Fibroblast of skin of right quadriceps (primary cell): ENCODE measurements at regions not wholly inside any gene's neighbourhood (a gene's known extent, or its start where the extent isn't known, plus 50 kb on each side); places are given as distances from the start of the nearest gene placed in this dataset.

Experiments
- DNase-seq: peaks from one replicate; pipeline ENCODE4 v3.0.0-alpha.2; 2013

GRCh38 chr10:56698506-56698905 lies 337.4 kb upstream of the ZWINT start:
- DNase-seq: no peak

GRCh38 chr10:56679578-56679977 lies 318.5 kb upstream of the ZWINT start:
- DNase-seq: no peak

GRCh38 chr10:56662765-56663447 lies 301.8 kb upstream of the ZWINT start:
- DNase-seq: no peak

GRCh38 chr10:56653289-56653688 lies 292.2 kb upstream of the ZWINT start:
- no peak for DNase-seq

- DNase-seq: no peak
Observed at GRCh38 chr10:56646329-56647111, 285.5 kb upstream of the ZWINT start.

- DNase-seq: no peak
Observed at GRCh38 chr10:56633876-56634452, 272.9 kb upstream of the ZWINT start.

- DNase-seq: no peak
Observed at GRCh38 chr10:56632537-56632936, 271.5 kb upstream of the ZWINT start.

- DNase-seq: no peak
Observed at GRCh38 chr10:56624082-56624481, 263.0 kb upstream of the ZWINT start.

GRCh38 chr10:56623064-56623463 lies 262.0 kb upstream of the ZWINT start:
- no peak for DNase-seq

- no peak for DNase-seq
Observed at GRCh38 chr10:56622335-56622973, 261.4 kb upstream of the ZWINT start.

- no peak for DNase-seq
Observed at GRCh38 chr10:56606202-56606601, 245.1 kb upstream of the ZWINT start.

GRCh38 chr10:56605051-56605450 lies 244.0 kb upstream of the ZWINT start:
- DNase-seq: no peak

GRCh38 chr10:56604624-56605023 lies 243.6 kb upstream of the ZWINT start:
- no peak for DNase-seq

- no peak for DNase-seq
Observed at GRCh38 chr10:56599201-56599600, 238.1 kb upstream of the ZWINT start.

GRCh38 chr10:56596257-56596656 lies 235.2 kb upstream of the ZWINT start:
- no peak for DNase-seq

- no peak for DNase-seq
Observed at GRCh38 chr10:56593120-56593519, 232.1 kb upstream of the ZWINT start.

- no peak for DNase-seq
Observed at GRCh38 chr10:56586461-56586891, 225.4 kb upstream of the ZWINT start.

- no peak for DNase-seq
Observed at GRCh38 chr10:56585447-56586171, 224.6 kb upstream of the ZWINT start.

GRCh38 chr10:56583316-56583715 lies 222.3 kb upstream of the ZWINT start:
- DNase-seq: no peak

- no peak for DNase-seq
Observed at GRCh38 chr10:56567580-56567979, 206.5 kb upstream of the ZWINT start.

GRCh38 chr10:56561336-56561735 lies 200.3 kb upstream of the ZWINT start:
- no peak for DNase-seq

GRCh38 chr10:56551037-56551436 lies 190.0 kb upstream of the ZWINT start:
- DNase-seq: no peak

GRCh38 chr10:56547163-56547562 lies 186.1 kb upstream of the ZWINT start:
- DNase-seq: no peak
